Nephron (organoid): ENCODE measurements at regions not wholly inside any gene's neighbourhood (a gene's known extent, or its start where the extent isn't known, plus 50 kb on each side); places are given as distances from the start of the nearest gene placed in this dataset.

Experiments
- H3K27ac Mint-ChIP-seq, 3 experiments: 2 replicates each; pipeline ENCODE4 v1.8.0; 2020; ENCODE audit warnings: mixed read lengths in 3 of 3, mild to moderate bottlenecking in 2 of 3, moderate library complexity in 1 of 3
- H3K27me3 Mint-ChIP-seq: 2 replicates; pipeline ENCODE4 v1.8.0; 2021; ENCODE audit warnings: low read depth, mild to moderate bottlenecking, moderate library complexity, mixed read lengths
- H3K36me3 Mint-ChIP-seq: 2 replicates; pipeline ENCODE4 v1.8.0; 2020; ENCODE audit warnings: low read depth, mixed read lengths
- H3K4me1 Mint-ChIP-seq: 2 replicates; pipeline ENCODE4 v1.8.0; 2020; ENCODE audit warnings: mixed read lengths
- H3K4me3 Mint-ChIP-seq, 3 experiments: 2 replicates each; pipeline ENCODE4 v1.8.0; 2020; ENCODE audit warnings: mild to moderate bottlenecking in 3 of 3, mixed read lengths in 3 of 3, moderate library complexity in 2 of 3
- H3K9me3 Mint-ChIP-seq: 2 replicates; pipeline ENCODE4 v1.8.0; 2020; ENCODE audit warnings: mixed read lengths
- CTCF ChIP-seq, 3 experiments: fragments of 200-600 bp; sonication (generic); IDR thresholded peaks; one replicate each; pipeline ENCODE4 v1.5.0; 2021; ENCODE audit warnings: antibody characterized with exemption in 3 of 3; ENCODE audit not compliant: unreplicated experiment in 3 of 3

- no peak overlapping the region for H3K4me3 Mint-ChIP-seq
- H3K27ac Mint-ChIP-seq, result no peak overlapping the region
- TF ChIP-seq CTCF (IDR thresholded peaks at IDR 0.05; ENCODE audit: unreplicated experiment in 3 of 3), result no peak
- H3K36me3 Mint-ChIP-seq, result peaks cover 4% of the 10 kb centered on the region
- no peaks in the 10 kb centered on the region for H3K27me3 Mint-ChIP-seq
- H3K9me3 Mint-ChIP-seq, result peaks cover 11% of the 10 kb centered on the region
- no peaks in the 10 kb centered on the region for H3K4me1 Mint-ChIP-seq
These were observed 932.8 kb downstream of the SLC4A3 start for GRCh38 chr2:220560192-220560591.

DNA sequence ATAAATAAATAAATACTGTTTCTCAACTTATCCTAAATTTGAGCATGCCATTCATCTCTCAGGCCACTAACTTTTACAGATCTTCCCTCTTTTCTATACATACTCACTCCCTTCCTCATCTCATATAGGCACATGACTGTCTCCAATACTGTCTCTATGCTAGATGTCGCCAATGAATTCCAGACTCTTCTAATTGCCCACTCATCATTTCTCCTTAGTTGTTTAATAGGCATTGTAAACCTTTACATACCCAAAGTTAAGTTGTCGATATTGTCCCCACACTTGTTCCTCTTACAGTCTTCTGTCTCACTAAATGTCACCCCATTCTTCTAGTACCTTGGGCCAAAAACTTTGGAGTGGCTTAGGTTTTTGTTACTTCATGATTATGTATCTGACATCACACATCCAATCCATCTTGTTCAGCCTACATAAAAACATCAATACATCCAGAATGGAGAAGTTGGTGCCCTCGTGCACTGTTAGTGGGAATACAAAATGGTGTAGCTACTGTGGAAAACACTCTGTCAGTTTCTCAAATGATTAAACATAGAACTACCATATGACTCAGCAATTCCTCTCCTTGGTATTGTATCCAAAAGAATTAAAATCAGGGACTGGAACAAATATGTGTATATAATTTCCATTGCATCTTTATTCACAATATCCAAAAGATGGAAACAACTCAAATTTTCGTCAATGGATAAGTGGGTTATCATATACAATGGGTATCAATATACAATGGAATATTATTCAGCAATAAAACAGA, 935.1 kb downstream of the SLC4A3 start:
- Mint-ChIP-seq H3K4me1 (no peaks in the 10 kb centered on the region), H3K27me3 (no peaks in the 10 kb centered on the region), H3K36me3 (peaks cover 4% of the 10 kb centered on the region), H3K27ac (no peak overlapping the region), H3K9me3 (peaks cover 11% of the 10 kb centered on the region), H3K4me3 (no peak overlapping the region)
- no peak for TF ChIP-seq CTCF (IDR thresholded peaks at IDR 0.05; ENCODE audit: unreplicated experiment in 3 of 3)

DNA sequence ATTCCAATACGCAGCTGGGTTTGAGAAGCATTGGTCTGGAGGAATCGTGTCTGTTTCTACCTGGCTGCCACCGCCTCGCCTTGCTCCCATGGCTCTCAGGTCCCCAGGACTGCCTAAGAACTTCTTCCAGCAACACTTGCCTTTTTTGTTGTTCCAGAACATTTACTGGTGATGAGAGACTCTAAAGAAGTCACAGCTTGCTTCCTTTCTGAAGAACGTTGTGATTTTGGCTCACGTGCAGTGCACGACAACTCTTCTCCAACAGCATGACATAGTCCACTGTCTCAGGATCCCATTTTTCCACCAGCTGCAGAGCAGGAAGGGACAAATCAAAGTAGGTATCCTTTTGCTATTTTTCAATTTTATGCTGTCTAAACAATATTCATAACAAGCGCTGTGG, 940.9 kb downstream of the SLC4A3 start:
- Mint-ChIP-seq H3K27ac (no peak overlapping the region), H3K4me3 (no peak overlapping the region), H3K4me1 (no peaks in the 10 kb centered on the region), H3K27me3 (no peaks in the 10 kb centered on the region), H3K36me3 (no peaks in the 10 kb centered on the region), H3K9me3 (no peaks in the 10 kb centered on the region)
- TF ChIP-seq CTCF (IDR thresholded peaks at IDR 0.05; ENCODE audit: unreplicated experiment in 3 of 3), result no peak

GRCh38 chr2:220569112-220569897, 941.9 kb downstream of the SLC4A3 start:
- Mint-ChIP-seq H3K27me3 (no peaks in the 10 kb centered on the region), H3K27ac (no peak overlapping the region), H3K9me3 (no peaks in the 10 kb centered on the region), H3K36me3 (no peaks in the 10 kb centered on the region), H3K4me1 (no peaks in the 10 kb centered on the region), H3K4me3 (no peak overlapping the region)
- TF ChIP-seq CTCF (IDR thresholded peaks at IDR 0.05; ENCODE audit: unreplicated experiment in 3 of 3), result no peak

GRCh38 chr2:220572385-220572784, 945.0 kb downstream of the SLC4A3 start:
- no peaks in the 10 kb centered on the region for H3K9me3 Mint-ChIP-seq
- H3K4me3 Mint-ChIP-seq, result no peak overlapping the region
- H3K27me3 Mint-ChIP-seq, result no peaks in the 10 kb centered on the region
- no peak overlapping the region for H3K27ac Mint-ChIP-seq
- H3K36me3 Mint-ChIP-seq, result no peaks in the 10 kb centered on the region
- TF ChIP-seq CTCF (IDR thresholded peaks at IDR 0.05; ENCODE audit: unreplicated experiment in 3 of 3), result no peak
- no peaks in the 10 kb centered on the region for H3K4me1 Mint-ChIP-seq
